ENCODE measurements at regions not wholly inside any gene's neighbourhood (a gene's known extent, or its start where the extent isn't known, plus 50 kb on each side); places are given as distances from the start of the nearest gene placed in this dataset.

DNA sequence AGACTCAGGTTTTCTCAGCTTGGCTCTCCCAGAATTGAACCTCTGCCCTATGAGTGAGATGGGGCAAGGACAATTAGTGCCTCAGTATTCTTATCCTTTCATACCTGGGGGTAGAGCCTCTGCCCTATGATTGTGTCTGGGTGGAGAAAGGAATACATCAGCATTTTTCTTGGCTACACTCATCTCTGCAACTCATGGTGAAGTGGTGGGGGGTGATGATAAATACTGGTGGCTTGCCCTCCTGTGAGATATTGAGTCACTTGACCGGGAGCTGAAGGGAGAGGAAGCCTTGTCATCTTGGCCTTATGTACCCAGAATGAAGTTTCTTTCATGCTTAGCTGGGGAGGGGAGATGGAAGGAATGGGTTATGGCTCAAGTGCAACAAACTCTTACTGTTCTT is 71.3 kb upstream of the ENOX2 start:
- no peak for DNase-seq

DNA sequence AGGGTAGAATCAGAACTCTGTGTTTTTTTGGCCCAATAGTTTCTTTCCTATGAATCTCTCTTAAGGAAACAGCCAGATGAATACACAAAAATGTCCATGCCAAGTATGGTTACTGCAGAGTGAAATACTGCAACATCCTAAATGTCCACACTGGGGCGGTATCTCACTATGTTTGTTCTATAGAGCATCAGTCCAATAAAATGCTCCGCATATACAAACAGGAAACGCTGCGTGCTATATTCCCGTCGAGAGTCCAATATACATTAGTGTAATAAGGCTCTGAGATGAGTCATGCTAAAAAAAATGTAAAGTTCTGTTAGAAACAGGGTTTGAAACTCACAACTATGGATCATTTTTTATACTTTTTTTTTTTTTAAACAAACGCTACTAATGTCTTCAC is 72.9 kb upstream of the ENOX2 start:
- peak; percentile 1 for DNase-seq

DNA sequence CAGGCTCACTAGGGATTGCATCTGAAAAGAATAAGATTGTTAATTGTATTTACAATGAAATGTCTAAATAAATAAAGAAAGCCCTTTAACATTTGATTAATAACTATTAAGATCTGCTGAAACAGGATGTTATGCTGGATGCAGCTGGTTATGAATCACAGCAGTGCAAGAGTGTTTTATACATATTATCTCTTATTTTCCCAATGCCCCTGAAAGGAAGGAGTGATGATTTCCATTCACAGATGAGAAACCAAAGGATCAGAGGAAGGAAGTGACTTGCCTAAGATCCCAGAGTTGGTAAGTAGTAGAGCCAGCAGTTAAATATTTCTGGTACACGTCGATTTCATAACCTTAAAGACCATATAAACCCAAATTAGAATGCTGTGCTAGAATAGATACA is 76.3 kb upstream of the ARHGAP36 start:
- DNase-seq: no peak

DNA sequence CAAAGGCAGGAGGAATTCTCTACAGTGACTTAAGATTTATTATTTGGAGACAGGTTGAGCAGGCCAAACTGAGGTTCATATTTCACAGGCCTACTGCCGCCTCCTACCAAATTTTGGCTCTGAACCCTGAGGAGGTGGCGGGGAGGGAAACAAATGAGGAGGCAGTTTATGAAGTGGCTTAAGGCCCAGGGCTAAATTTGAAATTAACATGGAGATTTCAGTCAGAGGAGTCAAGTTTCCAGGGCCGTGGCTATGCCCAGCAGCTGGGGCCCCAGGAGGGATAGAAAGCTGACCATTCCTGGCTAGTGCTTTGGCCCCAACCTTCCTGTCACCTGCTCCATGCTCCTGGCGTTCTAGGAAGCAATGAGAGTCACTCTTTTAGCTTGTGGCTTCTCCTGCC is 73.4 kb upstream of the ARHGAP36 start:
- no peak for DNase-seq

DNA sequence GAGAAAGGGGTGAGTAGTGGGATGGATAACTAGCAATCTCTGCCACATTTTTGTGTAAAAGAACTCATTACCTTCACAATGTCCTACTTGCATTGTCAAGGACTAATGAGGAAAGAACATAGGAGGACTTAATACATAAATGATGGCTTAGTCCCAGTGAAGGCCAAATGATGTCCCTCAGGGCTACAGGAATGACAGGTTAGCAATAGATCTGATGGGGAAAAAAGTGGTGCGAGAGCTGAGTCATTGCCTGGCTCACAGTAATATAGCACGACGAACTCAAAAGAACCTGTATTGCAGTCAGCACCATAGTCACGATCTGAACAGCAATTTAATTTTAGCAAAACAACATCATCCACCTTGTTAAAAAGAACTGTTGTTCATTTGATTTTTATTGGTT is 70.9 kb upstream of the ARHGAP36 start:
- DNase-seq: no peak

DNA sequence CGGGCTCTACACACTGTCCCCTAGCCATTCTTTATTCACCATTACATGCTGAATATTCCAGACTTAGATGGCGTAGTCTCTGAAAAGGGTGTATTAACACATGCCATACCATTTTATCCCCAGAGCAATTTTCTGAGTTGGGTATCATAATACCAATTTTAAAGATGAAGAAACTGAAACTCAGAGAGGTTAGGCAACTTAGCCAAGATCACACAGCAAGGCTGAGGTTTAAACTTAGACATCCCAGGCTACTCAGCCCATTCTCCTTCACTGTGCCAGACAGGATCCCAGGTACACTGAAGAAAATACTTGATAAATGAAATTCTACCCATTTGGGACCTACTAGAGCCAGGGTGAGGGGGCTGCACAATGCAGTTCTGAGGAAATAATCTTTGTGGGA is 67.4 kb upstream of the ARHGAP36 start:
- DNase-seq: no peak

DNA sequence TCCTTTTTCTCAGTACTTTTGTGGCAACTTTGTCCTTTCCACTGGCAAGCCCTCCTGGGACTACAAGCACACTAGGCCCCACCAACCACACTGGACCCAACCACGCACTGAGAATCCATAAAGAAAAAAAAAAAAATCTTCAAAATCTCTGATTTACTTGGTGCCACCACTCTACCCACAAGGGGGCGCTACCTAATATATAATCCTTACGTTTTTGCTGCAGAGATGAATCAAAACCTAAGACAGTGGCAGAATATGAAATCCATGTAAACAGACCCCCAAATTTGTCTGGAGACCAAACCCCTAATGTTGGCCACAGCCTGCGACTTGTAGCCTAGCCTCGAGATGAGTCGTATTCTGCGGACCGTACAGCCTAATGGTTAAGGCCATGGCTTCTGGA is 63.5 kb upstream of the ARHGAP36 start:
- DNase-seq: no peak

DNA sequence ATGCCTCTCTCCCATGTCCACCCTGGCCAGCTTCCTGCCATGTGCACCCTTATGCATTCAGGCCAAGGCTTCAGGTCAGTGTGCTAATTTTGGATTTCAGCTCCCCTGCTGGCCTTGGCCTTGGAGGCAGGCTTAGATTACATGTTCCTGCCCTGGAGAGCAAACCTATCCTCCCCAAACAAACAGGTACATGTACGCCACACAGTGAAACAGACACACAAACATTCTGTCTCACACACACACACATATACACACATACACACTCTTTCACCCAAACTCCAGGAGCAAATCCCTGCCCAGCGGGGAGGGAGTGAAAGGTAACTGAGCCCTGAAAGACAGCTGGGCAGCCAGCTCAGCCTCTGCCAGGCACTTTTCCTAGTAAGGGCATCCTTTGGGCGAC is 62.7 kb upstream of the ARHGAP36 start:
- DNase-seq: no peak

DNA sequence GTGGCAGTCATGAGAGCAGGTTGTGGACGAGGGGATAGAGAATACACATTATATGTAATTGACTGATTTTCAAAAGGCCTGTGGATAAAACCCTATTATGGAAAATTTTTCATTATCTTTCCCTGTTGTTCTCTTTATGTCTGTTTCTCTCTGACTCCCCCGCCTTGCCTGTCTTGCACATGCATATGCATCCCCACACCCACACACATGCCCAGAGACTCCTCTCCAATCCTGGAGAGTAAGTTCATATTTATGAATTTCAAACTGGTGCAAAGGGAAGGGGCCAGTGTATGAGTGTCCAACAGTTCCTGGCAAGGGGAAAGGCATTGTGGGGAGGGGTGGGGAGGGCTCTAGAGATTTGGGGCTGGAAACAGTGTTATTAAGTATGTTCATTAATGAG is 60.8 kb upstream of the ARHGAP36 start:
- DNase-seq: no peak

DNA sequence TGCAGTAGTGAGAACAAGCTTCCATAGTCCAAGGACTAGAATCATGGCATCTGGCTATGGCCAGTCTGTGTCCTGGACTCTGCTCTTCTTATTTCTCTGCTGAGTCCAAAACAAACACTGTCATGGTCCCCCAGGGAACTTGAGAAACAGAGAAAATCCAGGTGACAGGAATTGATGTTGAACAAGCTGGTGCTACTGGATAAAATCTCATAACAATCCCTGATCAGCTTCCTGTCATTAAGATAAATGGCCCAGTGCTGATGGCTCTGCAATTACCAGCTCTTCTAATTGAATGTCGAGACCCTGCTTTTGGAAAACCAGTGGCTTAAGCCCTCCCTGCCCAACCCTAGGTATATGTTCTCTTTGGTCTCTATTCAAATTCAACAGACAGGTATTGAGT is 58.8 kb upstream of the ARHGAP36 start:
- no peak for DNase-seq
